ENCODE measurements at regions not wholly inside any gene's neighbourhood (a gene's known extent, or its start where the extent isn't known, plus 50 kb on each side); places are given as distances from the start of the nearest gene placed in this dataset.

- WGBS (ENCODE audit: insufficient coverage): no CpG with 5 or more reads among the region's 3 CpGs
- no peaks in the 10 kb centered on the region for H3K4me1 ChIP-seq (ENCODE audit: control insufficient read depth, insufficient read depth, low read length)
- H3K27ac ChIP-seq (ENCODE audit: low read length): no peak overlapping the region
- no peaks in the 10 kb centered on the region for H3K9me3 ChIP-seq (replicated peaks; ENCODE audit: control insufficient read depth, low read depth, low read length)
- no peak overlapping the region for H3K4me3 ChIP-seq (ENCODE audit: low read length)
- no peaks in the 10 kb centered on the region for H3K27me3 ChIP-seq (ENCODE audit: control insufficient read depth, insufficient read depth, low read length)
- peak; percentile 50 for DNase-seq
- no peaks in the 10 kb centered on the region for H3K36me3 ChIP-seq (ENCODE audit: control insufficient read depth, insufficient read depth, low read length)
Measured at GRCh38 chr9:105959531-105959930, 265.2 kb downstream of the TMEM38B start.

GRCh38 chr9:105963343-105964099 lies 269.2 kb downstream of the TMEM38B start:
- peak; percentile 61 for DNase-seq
- Histone ChIP-seq H3K27me3 (ENCODE audit: control insufficient read depth, insufficient read depth, low read length) (no peaks in the 10 kb centered on the region), H3K36me3 (ENCODE audit: control insufficient read depth, insufficient read depth, low read length) (no peaks in the 10 kb centered on the region), H3K4me3 (ENCODE audit: low read length) (no peak overlapping the region), H3K9me3 (replicated peaks; ENCODE audit: control insufficient read depth, low read depth, low read length) (no peaks in the 10 kb centered on the region), H3K27ac (ENCODE audit: low read length) (peak overlapping the region; percentile 40), H3K4me1 (ENCODE audit: control insufficient read depth, insufficient read depth, low read length) (no peaks in the 10 kb centered on the region)
- WGBS (ENCODE audit: insufficient coverage): 0% methylated on average over 1 of the region's 4 CpGs

- no peaks in the 10 kb centered on the region for H3K36me3 ChIP-seq (ENCODE audit: control insufficient read depth, insufficient read depth, low read length)
- H3K4me3 ChIP-seq (ENCODE audit: low read length): no peak overlapping the region
- no peaks in the 10 kb centered on the region for H3K27me3 ChIP-seq (ENCODE audit: control insufficient read depth, insufficient read depth, low read length)
- H3K4me1 ChIP-seq (ENCODE audit: control insufficient read depth, insufficient read depth, low read length): no peaks in the 10 kb centered on the region
- no peaks in the 10 kb centered on the region for H3K9me3 ChIP-seq (replicated peaks; ENCODE audit: control insufficient read depth, low read depth, low read length)
- peak overlapping the region; percentile 40 for H3K27ac ChIP-seq (ENCODE audit: low read length)
- peak; percentile 73 for DNase-seq
Measured at GRCh38 chr9:105964156-105964555, 269.8 kb downstream of the TMEM38B start.

GRCh38 chr9:105966834-105967233 lies 272.5 kb downstream of the TMEM38B start:
- no peak overlapping the region for H3K4me3 ChIP-seq (ENCODE audit: low read length)
- peak; percentile 77 for DNase-seq
- no CpG with 5 or more reads among the region's 1 CpG for WGBS (ENCODE audit: insufficient coverage)
- H3K9me3 ChIP-seq (replicated peaks; ENCODE audit: control insufficient read depth, low read depth, low read length): no peaks in the 10 kb centered on the region
- no peaks in the 10 kb centered on the region for H3K27me3 ChIP-seq (ENCODE audit: control insufficient read depth, insufficient read depth, low read length)
- no peaks in the 10 kb centered on the region for H3K4me1 ChIP-seq (ENCODE audit: control insufficient read depth, insufficient read depth, low read length)
- H3K27ac ChIP-seq (ENCODE audit: low read length): peak overlapping the region; percentile 59
- no peaks in the 10 kb centered on the region for H3K36me3 ChIP-seq (ENCODE audit: control insufficient read depth, insufficient read depth, low read length)

- H3K9me3 ChIP-seq (replicated peaks; ENCODE audit: control insufficient read depth, low read depth, low read length): no peaks in the 10 kb centered on the region
- DNase-seq: peak; percentile 61
- H3K27ac ChIP-seq (ENCODE audit: low read length): no peak overlapping the region
- H3K27me3 ChIP-seq (ENCODE audit: control insufficient read depth, insufficient read depth, low read length): no peaks in the 10 kb centered on the region
- H3K36me3 ChIP-seq (ENCODE audit: control insufficient read depth, insufficient read depth, low read length): no peaks in the 10 kb centered on the region
- no peak overlapping the region for H3K4me3 ChIP-seq (ENCODE audit: low read length)
- WGBS (ENCODE audit: insufficient coverage): no CpG with 5 or more reads among the region's 1 CpG
- H3K4me1 ChIP-seq (ENCODE audit: control insufficient read depth, insufficient read depth, low read length): no peaks in the 10 kb centered on the region
Measured at GRCh38 chr9:105967248-105967647, 272.9 kb downstream of the TMEM38B start.

GRCh38 chr9:105967797-105968196 lies 273.5 kb downstream of the TMEM38B start:
- no peak for DNase-seq
- Histone ChIP-seq H3K9me3 (replicated peaks; ENCODE audit: control insufficient read depth, low read depth, low read length) (no peaks in the 10 kb centered on the region), H3K36me3 (ENCODE audit: control insufficient read depth, insufficient read depth, low read length) (no peaks in the 10 kb centered on the region), H3K4me3 (ENCODE audit: low read length) (no peak overlapping the region), H3K4me1 (ENCODE audit: control insufficient read depth, insufficient read depth, low read length) (no peaks in the 10 kb centered on the region), H3K27me3 (ENCODE audit: control insufficient read depth, insufficient read depth, low read length) (no peaks in the 10 kb centered on the region), H3K27ac (ENCODE audit: low read length) (no peak overlapping the region)
- 67% methylated on average over 1 of the region's 2 CpGs for WGBS (ENCODE audit: insufficient coverage)

- Histone ChIP-seq H3K4me1 (ENCODE audit: control insufficient read depth, insufficient read depth, low read length) (no peaks in the 10 kb centered on the region), H3K4me3 (ENCODE audit: low read length) (no peak overlapping the region), H3K9me3 (replicated peaks; ENCODE audit: control insufficient read depth, low read depth, low read length) (no peaks in the 10 kb centered on the region), H3K36me3 (ENCODE audit: control insufficient read depth, insufficient read depth, low read length) (no peaks in the 10 kb centered on the region), H3K27me3 (ENCODE audit: control insufficient read depth, insufficient read depth, low read length) (no peaks in the 10 kb centered on the region), H3K27ac (ENCODE audit: low read length) (peak overlapping the region; percentile 59)
- 100% methylated on average over 1 of the region's 4 CpGs for WGBS (ENCODE audit: insufficient coverage)
- DNase-seq: no peak
Measured at GRCh38 chr9:105968811-105969466, 274.6 kb downstream of the TMEM38B start.

- H3K9me3 ChIP-seq (replicated peaks; ENCODE audit: control insufficient read depth, low read depth, low read length): no peaks in the 10 kb centered on the region
- H3K27me3 ChIP-seq (ENCODE audit: control insufficient read depth, insufficient read depth, low read length): no peaks in the 10 kb centered on the region
- WGBS (ENCODE audit: insufficient coverage): no CpG with 5 or more reads among the region's 1 CpG
- peak; percentile 81 for DNase-seq
- H3K4me1 ChIP-seq (ENCODE audit: control insufficient read depth, insufficient read depth, low read length): peaks cover 2% of the 10 kb centered on the region
- peak overlapping the region; percentile 59 for H3K27ac ChIP-seq (ENCODE audit: low read length)
- no peaks in the 10 kb centered on the region for H3K36me3 ChIP-seq (ENCODE audit: control insufficient read depth, insufficient read depth, low read length)
- no peak overlapping the region for H3K4me3 ChIP-seq (ENCODE audit: low read length)
Measured at GRCh38 chr9:105969636-105970035, 275.3 kb downstream of the TMEM38B start.

- WGBS (ENCODE audit: insufficient coverage): no CpG with 5 or more reads among the region's 2 CpGs
- no peaks in the 10 kb centered on the region for H3K36me3 ChIP-seq (ENCODE audit: control insufficient read depth, insufficient read depth, low read length)
- no peak overlapping the region for H3K4me3 ChIP-seq (ENCODE audit: low read length)
- H3K4me1 ChIP-seq (ENCODE audit: control insufficient read depth, insufficient read depth, low read length): peaks cover 13% of the 10 kb centered on the region
- DNase-seq: peak; percentile 76
- H3K27me3 ChIP-seq (ENCODE audit: control insufficient read depth, insufficient read depth, low read length): no peaks in the 10 kb centered on the region
- H3K27ac ChIP-seq (ENCODE audit: low read length): peak overlapping the region; percentile 42
- H3K9me3 ChIP-seq (replicated peaks; ENCODE audit: control insufficient read depth, low read depth, low read length): no peaks in the 10 kb centered on the region
Measured at GRCh38 chr9:105971986-105972385, 277.6 kb downstream of the TMEM38B start.

- Histone ChIP-seq H3K27me3 (ENCODE audit: control insufficient read depth, insufficient read depth, low read length) (no peaks in the 10 kb centered on the region), H3K4me1 (ENCODE audit: control insufficient read depth, insufficient read depth, low read length) (peaks cover 13% of the 10 kb centered on the region), H3K9me3 (replicated peaks; ENCODE audit: control insufficient read depth, low read depth, low read length) (no peaks in the 10 kb centered on the region), H3K27ac (ENCODE audit: low read length) (peak overlapping the region; percentile 86), H3K4me3 (ENCODE audit: low read length) (no peak overlapping the region), H3K36me3 (ENCODE audit: control insufficient read depth, insufficient read depth, low read length) (no peaks in the 10 kb centered on the region)
- 78% methylated on average over 3 of the region's 6 CpGs for WGBS (ENCODE audit: insufficient coverage)
- no peak for DNase-seq
Measured at GRCh38 chr9:105972466-105973204, 278.3 kb downstream of the TMEM38B start.

Measured in muscle of leg (tissue), 3 donors.